ENCODE measurements at regions not wholly inside any gene's neighbourhood (a gene's known extent, or its start where the extent isn't known, plus 50 kb on each side); places are given as distances from the start of the nearest gene placed in this dataset.

GRCh38 chr11:13110145-13110544 is 101.0 kb downstream of the RASSF10 start:
- no CpG with 5 or more reads among the region's 1 CpG for WGBS (ENCODE audit: extremely low coverage, insufficient coverage, insufficient read length)
- Histone ChIP-seq H3K9ac (ENCODE audit: low read length) (no peak overlapping the region), H2BK12ac (ENCODE audit: low read length) (no peak overlapping the region), H3K4me2 (ENCODE audit: low read length) (no peak overlapping the region), H3K9me3 (ENCODE audit: insufficient read depth, low read depth, low read length) (no peaks in the 10 kb centered on the region), H3K4ac (ENCODE audit: low read depth, low read length) (no peak overlapping the region), H3K18ac (ENCODE audit: low read length) (no peak overlapping the region), H4K8ac (ENCODE audit: low read depth, low read length) (no peak overlapping the region), H3K36me3 (ENCODE audit: control insufficient read depth in 1 of 2, insufficient read depth in 2 of 2, low read length in 2 of 2) (no peaks in the 10 kb centered on the region), H3K4me1 (ENCODE audit: control insufficient read depth in 1 of 2, insufficient read depth in 2 of 2, low read length in 2 of 2) (peaks cover 17 to 23% of the 10 kb centered on the region in 2 experiments), H3K14ac (ENCODE audit: low read length) (no peak overlapping the region), H4K91ac (ENCODE audit: low read depth, low read length) (peak overlapping the region; percentile 83), H2AK5ac (ENCODE audit: low read length) (no peak overlapping the region), H3K79me1 (ENCODE audit: low read length) (peaks cover 37% of the 10 kb centered on the region), H3K23ac (ENCODE audit: low read length) (no peak overlapping the region), H3K4me3 (ENCODE audit: low read depth, low read length) (no peak overlapping the region), H3K79me2 (ENCODE audit: control insufficient read depth, insufficient read depth, low read length, poor library complexity) (no peaks in the 10 kb centered on the region), H3K27me3 (ENCODE audit: insufficient read depth, low read length) (no peaks in the 10 kb centered on the region), H2BK5ac (ENCODE audit: low read depth, low read length, poor library complexity) (peak overlapping the region; percentile 82), H2BK120ac (ENCODE audit: insufficient read depth, low read length, poor library complexity) (peak overlapping the region; percentile 36), H2AFZ (ENCODE audit: insufficient read depth, low read length, poor library complexity) (no peak overlapping the region), H4K12ac (ENCODE audit: low read depth, low read length) (no peak overlapping the region), H3K27ac (ENCODE audit: low read depth, low read length) (peak overlapping the region; percentile 91)
- DNase-seq, result peak; percentile 22 to 76

DNA sequence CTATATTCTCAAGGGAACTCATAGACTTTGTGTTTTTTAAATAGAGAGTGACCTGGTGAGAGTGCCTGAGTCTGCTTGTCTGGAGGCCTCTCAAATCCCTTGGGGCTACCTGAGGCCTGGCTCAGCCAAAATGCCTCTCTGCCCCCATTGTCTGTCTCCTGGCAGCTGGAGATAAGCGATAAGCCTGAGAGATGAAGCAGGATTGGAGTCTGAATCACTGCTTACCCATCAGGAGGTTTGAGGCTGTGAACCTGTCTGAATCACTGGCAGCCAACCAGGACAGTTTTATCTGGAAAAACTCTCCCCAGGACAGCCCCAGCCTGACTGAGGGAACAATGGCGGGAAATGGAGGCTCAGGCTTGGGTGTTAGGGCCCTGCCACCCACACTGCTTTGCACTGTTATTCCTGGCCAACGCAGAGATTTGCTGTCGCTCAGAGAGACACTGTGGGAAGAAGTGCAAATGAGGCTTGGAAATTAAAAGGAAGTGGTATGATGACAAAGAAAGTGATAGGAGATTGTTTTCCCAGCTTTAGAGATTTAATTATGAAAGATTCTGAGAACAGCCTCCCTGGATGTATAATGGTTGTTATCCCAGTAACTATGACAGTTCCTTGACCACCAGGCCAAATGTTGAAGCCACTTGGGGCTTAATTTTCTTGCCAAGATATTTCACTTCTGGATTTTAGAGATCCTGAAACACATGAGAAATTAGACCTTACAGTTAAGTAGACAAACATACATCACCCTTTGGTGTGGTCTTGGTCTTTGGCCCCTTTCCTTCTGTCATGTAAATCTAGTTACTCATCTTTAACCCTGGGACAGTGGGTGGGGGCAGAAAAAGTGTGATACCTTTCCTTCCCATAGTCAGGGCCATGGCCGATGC is 102.1 kb downstream of the RASSF10 start:
- no peak overlapping the region for H3K4me3 ChIP-seq (ENCODE audit: low read depth, low read length)
- peak overlapping the region; percentile 98 for H4K91ac ChIP-seq (ENCODE audit: low read depth, low read length)
- peaks cover 37% of the 10 kb centered on the region for H3K79me1 ChIP-seq (ENCODE audit: low read length)
- H2BK12ac ChIP-seq (ENCODE audit: low read length), result peak overlapping the region; percentile 97
- no peaks in the 10 kb centered on the region for H3K79me2 ChIP-seq (ENCODE audit: control insufficient read depth, insufficient read depth, low read length, poor library complexity)
- H3K9ac ChIP-seq (ENCODE audit: low read length), result no peak overlapping the region
- peak overlapping the region; percentile 63 for H3K4ac ChIP-seq (ENCODE audit: low read depth, low read length)
- H2AFZ ChIP-seq (ENCODE audit: insufficient read depth, low read length, poor library complexity), result no peak overlapping the region
- H3K18ac ChIP-seq (ENCODE audit: low read length), result peak overlapping the region; percentile 76
- peak overlapping the region; percentile 94 for H3K27ac ChIP-seq (ENCODE audit: low read depth, low read length)
- peak overlapping the region; percentile 93 for H2BK5ac ChIP-seq (ENCODE audit: low read depth, low read length, poor library complexity)
- WGBS (ENCODE audit: extremely low coverage, insufficient coverage, insufficient read length), result no CpG with 5 or more reads among the region's 5 CpGs
- H3K27me3 ChIP-seq (ENCODE audit: insufficient read depth, low read length), result no peaks in the 10 kb centered on the region
- no peak overlapping the region for H3K4me2 ChIP-seq (ENCODE audit: low read length)
- no peak overlapping the region for H3K23ac ChIP-seq (ENCODE audit: low read length)
- peak; percentile 96 to 98 for DNase-seq
- peak overlapping the region; percentile 40 for H2AK5ac ChIP-seq (ENCODE audit: low read length)
- H2BK120ac ChIP-seq (ENCODE audit: insufficient read depth, low read length, poor library complexity), result peak overlapping the region; percentile 95
- H3K9me3 ChIP-seq (ENCODE audit: insufficient read depth, low read depth, low read length), result no peaks in the 10 kb centered on the region
- peaks cover 17 to 24% of the 10 kb centered on the region in 2 experiments for H3K4me1 ChIP-seq (ENCODE audit: control insufficient read depth in 1 of 2, insufficient read depth in 2 of 2, low read length in 2 of 2)
- H4K8ac ChIP-seq (ENCODE audit: low read depth, low read length), result peak overlapping the region; percentile 67
- no peaks in the 10 kb centered on the region for H3K36me3 ChIP-seq (ENCODE audit: control insufficient read depth in 1 of 2, insufficient read depth in 2 of 2, low read length in 2 of 2)
- H3K14ac ChIP-seq (ENCODE audit: low read length), result peak overlapping the region; percentile 47
- H4K12ac ChIP-seq (ENCODE audit: low read depth, low read length), result no peak overlapping the region

- Histone ChIP-seq H3K27me3 (ENCODE audit: insufficient read depth, low read length) (no peaks in the 10 kb centered on the region), H3K27ac (ENCODE audit: low read depth, low read length) (peak overlapping the region; percentile 94), H3K4me3 (ENCODE audit: low read depth, low read length) (no peak overlapping the region), H3K4me1 (ENCODE audit: control insufficient read depth in 1 of 2, insufficient read depth in 2 of 2, low read length in 2 of 2) (peaks cover 20 to 29% of the 10 kb centered on the region in 2 experiments), H3K79me2 (ENCODE audit: control insufficient read depth, insufficient read depth, low read length, poor library complexity) (no peaks in the 10 kb centered on the region), H3K14ac (ENCODE audit: low read length) (peak overlapping the region; percentile 42), H3K4ac (ENCODE audit: low read depth, low read length) (peak overlapping the region; percentile 39), H3K23ac (ENCODE audit: low read length) (no peak overlapping the region), H3K79me1 (ENCODE audit: low read length) (peaks cover 41% of the 10 kb centered on the region), H2BK5ac (ENCODE audit: low read depth, low read length, poor library complexity) (peak overlapping the region; percentile 93), H3K4me2 (ENCODE audit: low read length) (no peak overlapping the region), H3K36me3 (ENCODE audit: control insufficient read depth in 1 of 2, insufficient read depth in 2 of 2, low read length in 2 of 2) (no peaks in the 10 kb centered on the region), H2BK120ac (ENCODE audit: insufficient read depth, low read length, poor library complexity) (peak overlapping the region; percentile 95), H2AFZ (ENCODE audit: insufficient read depth, low read length, poor library complexity) (no peak overlapping the region), H4K12ac (ENCODE audit: low read depth, low read length) (no peak overlapping the region), H2BK12ac (ENCODE audit: low read length) (peak overlapping the region; percentile 97), H4K8ac (ENCODE audit: low read depth, low read length) (peak overlapping the region; percentile 50), H3K18ac (ENCODE audit: low read length) (peak overlapping the region; percentile 11), H2AK5ac (ENCODE audit: low read length) (peak overlapping the region; percentile 40), H4K91ac (ENCODE audit: low read depth, low read length) (peak overlapping the region; percentile 98), H3K9me3 (ENCODE audit: insufficient read depth, low read depth, low read length) (no peaks in the 10 kb centered on the region), H3K9ac (ENCODE audit: low read length) (no peak overlapping the region)
- DNase-seq, result no peak
- no CpG with 5 or more reads among the region's 6 CpGs for WGBS (ENCODE audit: extremely low coverage, insufficient coverage, insufficient read length)
Observed at GRCh38 chr11:13111813-13112130, 102.7 kb downstream of the RASSF10 start.

DNA sequence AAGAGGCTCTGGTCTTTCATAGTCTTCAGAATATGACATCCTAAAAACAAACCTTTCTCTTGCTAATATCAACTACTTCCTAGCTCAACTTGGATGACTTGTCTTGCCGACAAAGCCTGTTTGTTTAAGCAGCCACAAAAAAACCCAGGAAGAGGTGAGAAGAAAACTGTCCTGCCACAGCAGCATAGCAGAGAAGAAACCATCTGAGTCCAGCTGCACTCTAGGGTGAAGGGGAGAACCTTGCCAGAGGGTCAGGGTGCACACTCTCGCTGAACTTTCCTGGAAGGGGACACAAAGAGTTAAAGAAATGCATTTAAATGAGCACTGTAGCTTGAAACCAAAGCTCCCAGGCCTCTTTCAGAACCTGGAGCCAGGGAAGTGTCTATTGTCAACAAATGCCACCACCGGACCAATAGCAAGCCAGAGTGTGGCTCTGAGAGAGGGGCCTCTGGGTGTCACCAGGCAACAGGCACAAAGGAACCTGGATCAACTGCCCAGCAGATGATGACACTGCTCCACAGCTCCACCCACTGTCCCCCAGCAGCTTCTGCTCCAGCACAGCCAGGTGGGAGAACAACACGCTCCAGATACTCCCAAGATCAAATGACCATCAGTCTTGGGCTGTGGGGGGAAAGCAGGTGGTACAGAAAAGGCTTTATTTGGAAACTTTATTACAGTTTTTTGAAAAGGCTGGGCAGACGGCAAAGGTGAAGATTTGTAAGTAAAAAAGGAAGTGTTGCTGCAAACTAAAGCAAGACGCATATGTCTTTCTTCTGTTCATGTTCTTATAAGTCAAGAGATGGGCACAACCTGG is 105.7 kb downstream of the RASSF10 start:
- Histone ChIP-seq H3K9me3 (ENCODE audit: insufficient read depth, low read depth, low read length) (peaks cover 2% of the 10 kb centered on the region), H2BK5ac (ENCODE audit: low read depth, low read length, poor library complexity) (peak overlapping the region; percentile 26), H2BK120ac (ENCODE audit: insufficient read depth, low read length, poor library complexity) (peak overlapping the region; percentile 39), H3K18ac (ENCODE audit: low read length) (peak overlapping the region; percentile 13), H3K9ac (ENCODE audit: low read length) (no peak overlapping the region), H3K4me1 (ENCODE audit: control insufficient read depth in 1 of 2, insufficient read depth in 2 of 2, low read length in 2 of 2) (peaks cover 17 to 29% of the 10 kb centered on the region in 2 experiments), H3K27ac (ENCODE audit: low read depth, low read length) (no peak overlapping the region), H2BK12ac (ENCODE audit: low read length) (peak overlapping the region; percentile 67), H4K8ac (ENCODE audit: low read depth, low read length) (no peak overlapping the region), H3K79me2 (ENCODE audit: control insufficient read depth, insufficient read depth, low read length, poor library complexity) (no peaks in the 10 kb centered on the region), H3K27me3 (ENCODE audit: insufficient read depth, low read length) (no peaks in the 10 kb centered on the region), H3K4me3 (ENCODE audit: low read depth, low read length) (no peak overlapping the region), H3K4me2 (ENCODE audit: low read length) (no peak overlapping the region), H2AFZ (ENCODE audit: insufficient read depth, low read length, poor library complexity) (no peak overlapping the region), H2AK5ac (ENCODE audit: low read length) (peak overlapping the region; percentile 68), H3K4ac (ENCODE audit: low read depth, low read length) (peak overlapping the region; percentile 56), H3K36me3 (ENCODE audit: control insufficient read depth in 1 of 2, insufficient read depth in 2 of 2, low read length in 2 of 2) (no peaks in the 10 kb centered on the region), H3K14ac (ENCODE audit: low read length) (no peak overlapping the region), H3K79me1 (ENCODE audit: low read length) (peaks cover 32% of the 10 kb centered on the region), H3K23ac (ENCODE audit: low read length) (no peak overlapping the region), H4K12ac (ENCODE audit: low read depth, low read length) (no peak overlapping the region), H4K91ac (ENCODE audit: low read depth, low read length) (peak overlapping the region; percentile 79)
- WGBS (ENCODE audit: extremely low coverage, insufficient coverage, insufficient read length), result no CpG with 5 or more reads among the region's 6 CpGs
- no peak for DNase-seq
